ENCODE measurements at regions not wholly inside any gene's neighbourhood (a gene's known extent, or its start where the extent isn't known, plus 50 kb on each side); places are given as distances from the start of the nearest gene placed in this dataset.

- Histone ChIP-seq H3K36me3 (replicated peaks in 1 of 2; ENCODE audit: control insufficient read depth in 1 of 2, insufficient read depth in 2 of 2, low read length in 1 of 2) (no peaks in the 10 kb centered on the region), H3K27me3 (ENCODE audit: insufficient read depth) (no peaks in the 10 kb centered on the region), H4K20me1 (ENCODE audit: insufficient read depth) (no peaks in the 10 kb centered on the region), H3K9ac (no peak overlapping the region), H3K9me2 (no peaks in the 10 kb centered on the region), H2AFZ (ENCODE audit: low read depth) (no peak overlapping the region), H3K27ac (ENCODE audit: low read depth in 2 of 2, low read length in 1 of 2) (no peak overlapping the region), H3K4me2 (no peak overlapping the region), H3K4me1 (ENCODE audit: control insufficient read depth in 1 of 2, insufficient read depth in 2 of 2, low read depth in 1 of 2, low read length in 1 of 2) (no peaks in the 10 kb centered on the region), H3K9me3 (no peaks in the 10 kb centered on the region), H3K4me3 (ENCODE audit: low read depth in 2 of 2, low read length in 1 of 2) (no peak overlapping the region), H3F3A (replicated peaks; ENCODE audit: insufficient read depth) (no peaks in the 10 kb centered on the region), H3K79me2 (ENCODE audit: insufficient read depth) (no peaks in the 10 kb centered on the region)
- TF ChIP-seq TCF12 (IDR thresholded peaks at IDR 0.05) (no peak), RFX5 (IDR thresholded peaks at IDR 0.05; ENCODE audit: low read length) (no peak), YY1 (IDR thresholded peaks at IDR 0.05; ENCODE audit: low read depth) (no peak), USF2 (IDR thresholded peaks at IDR 0.05; ENCODE audit: borderline replicate concordance, low read depth, low read length) (no peak), NRF1 (IDR thresholded peaks at IDR 0.05; ENCODE audit: low read depth, low read length) (no peak), CHD2 (IDR thresholded peaks at IDR 0.05; ENCODE audit: low read length, partially characterized antibody) (no peak), JUND (IDR thresholded peaks at IDR 0.05) (no peak), RXRA (IDR thresholded peaks at IDR 0.05; ENCODE audit: borderline replicate concordance, low read depth) (no peak), EZH2phosphoT487 (IDR thresholded peaks at IDR 0.05; ENCODE audit: borderline replicate concordance, low read depth) (no peak), REST (IDR thresholded peaks at IDR 0.05; ENCODE audit: low read depth, low read length) (no peak), IRF3 (IDR thresholded peaks at IDR 0.05; ENCODE audit: low read depth, low read length) (no peak)
- CTCF ChIA-PET, result no interaction called here
- POLR2A ChIA-PET, result no interaction called here
- DNase-seq, result no peak
Measured at GRCh38 chr9:75395336-75395735, 307.0 kb downstream of the OSTF1 start.

GRCh38 chr9:75397836-75398235, 309.5 kb downstream of the OSTF1 start:
- Histone ChIP-seq H3F3A (replicated peaks; ENCODE audit: insufficient read depth) (no peaks in the 10 kb centered on the region), H4K20me1 (ENCODE audit: insufficient read depth) (no peaks in the 10 kb centered on the region), H3K27ac (ENCODE audit: low read depth in 2 of 2, low read length in 1 of 2) (no peak overlapping the region), H3K4me2 (no peak overlapping the region), H3K36me3 (replicated peaks in 1 of 2; ENCODE audit: control insufficient read depth in 1 of 2, insufficient read depth in 2 of 2, low read length in 1 of 2) (no peaks in the 10 kb centered on the region), H3K79me2 (ENCODE audit: insufficient read depth) (no peaks in the 10 kb centered on the region), H3K9me2 (no peaks in the 10 kb centered on the region), H3K4me1 (ENCODE audit: control insufficient read depth in 1 of 2, insufficient read depth in 2 of 2, low read depth in 1 of 2, low read length in 1 of 2) (no peaks in the 10 kb centered on the region), H3K4me3 (ENCODE audit: low read depth in 2 of 2, low read length in 1 of 2) (no peak overlapping the region), H3K9me3 (no peaks in the 10 kb centered on the region), H2AFZ (ENCODE audit: low read depth) (no peak overlapping the region), H3K27me3 (ENCODE audit: insufficient read depth) (no peaks in the 10 kb centered on the region), H3K9ac (no peak overlapping the region)
- ChIA-PET CTCF (no interaction called here), POLR2A (no interaction called here)
- no peak for DNase-seq
- 0% methylated on average over 1 of the region's 1 CpG for WGBS (ENCODE audit: low lambda C conversion rate)
- no peak for TF ChIP-seq FOXJ3 (CRISPR knock-in tag; IDR thresholded peaks at IDR 0.05)
- TF ChIP-seq MAX (IDR thresholded peaks at IDR 0.05; ENCODE audit: low read depth), result no peak
- no peak for TF ChIP-seq USF1 (IDR thresholded peaks at IDR 0.05; ENCODE audit: borderline replicate concordance, low read depth)
- TF ChIP-seq JUND (IDR thresholded peaks at IDR 0.05), result no peak
- no peak for TF ChIP-seq ZBTB33 (IDR thresholded peaks at IDR 0.05; ENCODE audit: borderline replicate concordance, low read depth)
- TF ChIP-seq RAD21 (IDR thresholded peaks at IDR 0.05; ENCODE audit: low read length), result no peak
- TF ChIP-seq CTCF (IDR thresholded peaks at IDR 0.05), result no peak
- no peak for TF ChIP-seq NRF1 (IDR thresholded peaks at IDR 0.05; ENCODE audit: low read depth, low read length)
- TF ChIP-seq YY1 (IDR thresholded peaks at IDR 0.05; ENCODE audit: low read depth), result no peak
